ENCODE measurements at regions not wholly inside any gene's neighbourhood (a gene's known extent, or its start where the extent isn't known, plus 50 kb on each side); places are given as distances from the start of the nearest gene placed in this dataset.

GRCh38 chr11:39860931-39861330, 1598.5 kb downstream of the LRRC4C start:
- TF ChIP-seq CTCF (IDR thresholded peaks at IDR 0.05; ENCODE audit: low read depth, low read length) (no peak), EZH2phosphoT487 (IDR thresholded peaks at IDR 0.05; ENCODE audit: low read depth) (no peak)
